UCSD-AML1 (cell line): ENCODE measurements at regions not wholly inside any gene's neighbourhood (a gene's known extent, or its start where the extent isn't known, plus 50 kb on each side); places are given as distances from the start of the nearest gene placed in this dataset.

ENCODE experiments used
- DNase-seq: peaks from one replicate; lab custom pipeline; 2025; ENCODE audit not compliant: unreplicated experiment; lab: John Stamatoyannopoulos, UW

GRCh38 chr11:26078231-26078821 is 253.6 kb upstream of the ANO3 start:
- no peak for DNase-seq

GRCh38 chr11:26084313-26084712 is 247.6 kb upstream of the ANO3 start:
- no peak for DNase-seq

DNA sequence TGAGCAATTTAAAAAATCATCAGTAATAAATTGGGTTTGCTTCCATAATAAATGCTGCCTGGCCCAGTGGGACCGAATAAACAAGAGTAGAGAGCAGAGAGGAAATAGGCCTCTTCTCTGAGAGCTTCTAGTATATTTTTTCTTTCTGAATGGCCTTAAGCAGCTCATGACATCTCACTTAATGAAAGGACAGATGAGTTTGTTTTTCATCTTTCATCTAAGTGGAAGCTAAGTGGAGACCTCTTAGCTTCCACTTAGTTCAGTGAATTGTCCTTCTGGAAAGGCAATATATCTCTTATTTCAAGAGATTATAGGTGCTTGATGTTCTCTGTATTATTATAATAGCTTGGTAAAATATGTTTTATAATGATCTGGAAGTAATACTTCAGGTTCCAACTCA is 245.9 kb upstream of the ANO3 start:
- no peak for DNase-seq

DNA sequence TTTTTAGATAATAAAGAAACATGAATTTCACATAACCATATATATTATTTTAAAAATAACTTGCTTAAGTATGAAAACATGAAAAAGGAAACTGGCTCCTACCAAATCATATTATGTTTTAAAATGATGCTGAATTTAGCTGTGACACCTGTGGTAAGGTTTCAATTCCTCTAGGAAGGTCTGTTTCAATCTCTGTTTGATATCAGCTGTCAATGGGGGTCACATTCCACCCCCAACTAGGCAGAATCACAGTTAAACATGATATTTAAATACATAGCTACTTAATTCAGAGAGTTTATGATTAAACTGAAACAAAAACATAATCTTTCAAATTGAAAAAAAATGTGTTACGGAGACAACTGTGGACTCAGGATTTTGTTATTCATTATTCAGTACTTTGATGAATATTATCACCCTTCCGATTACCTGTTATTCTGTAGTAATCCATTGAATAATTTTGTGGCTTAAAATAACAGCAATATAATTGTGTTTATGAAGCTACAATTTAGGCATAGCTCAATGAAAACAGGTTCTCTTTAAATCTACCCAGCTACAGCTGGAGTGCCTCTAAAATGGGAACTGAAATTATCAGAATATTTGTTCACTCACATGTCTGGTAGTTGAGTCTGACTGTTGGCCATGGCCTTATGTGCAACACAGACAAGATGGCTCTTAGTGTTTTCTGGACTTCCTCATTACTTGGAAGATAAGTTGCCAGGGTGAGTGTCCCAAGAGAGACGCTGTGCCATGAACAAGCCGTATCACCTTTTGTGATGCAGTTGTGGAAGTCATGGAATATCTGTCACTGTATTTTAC is 244.6 kb upstream of the ANO3 start:
- no peak for DNase-seq

- no peak for DNase-seq
Measured at GRCh38 chr11:26088391-26088790, 243.5 kb upstream of the ANO3 start.

- no peak for DNase-seq
Measured at GRCh38 chr11:26090651-26091050, 241.3 kb upstream of the ANO3 start.

DNA sequence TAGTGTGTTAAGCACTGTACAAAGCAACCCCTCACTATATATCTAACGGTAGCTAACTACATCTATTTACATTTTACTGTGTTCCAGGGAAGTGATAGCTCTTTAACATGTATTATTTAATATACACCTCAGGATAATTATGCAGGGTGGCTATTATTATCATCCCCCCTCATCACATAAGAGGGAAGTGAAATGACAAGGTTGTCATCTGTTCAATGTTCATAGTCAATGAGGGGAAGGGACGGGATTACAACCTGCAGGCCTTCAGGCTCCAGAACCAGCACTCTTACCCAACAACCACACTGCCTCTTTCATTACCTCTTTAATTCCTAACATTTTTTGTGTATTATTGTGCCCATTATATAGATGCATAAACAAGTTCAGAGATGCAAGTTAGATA is 238.7 kb upstream of the ANO3 start:
- no peak for DNase-seq

- DNase-seq: no peak
Measured at GRCh38 chr11:26095340-26095739, 236.6 kb upstream of the ANO3 start.

- DNase-seq: no peak
Measured at GRCh38 chr11:26096451-26096850, 235.5 kb upstream of the ANO3 start.

DNA sequence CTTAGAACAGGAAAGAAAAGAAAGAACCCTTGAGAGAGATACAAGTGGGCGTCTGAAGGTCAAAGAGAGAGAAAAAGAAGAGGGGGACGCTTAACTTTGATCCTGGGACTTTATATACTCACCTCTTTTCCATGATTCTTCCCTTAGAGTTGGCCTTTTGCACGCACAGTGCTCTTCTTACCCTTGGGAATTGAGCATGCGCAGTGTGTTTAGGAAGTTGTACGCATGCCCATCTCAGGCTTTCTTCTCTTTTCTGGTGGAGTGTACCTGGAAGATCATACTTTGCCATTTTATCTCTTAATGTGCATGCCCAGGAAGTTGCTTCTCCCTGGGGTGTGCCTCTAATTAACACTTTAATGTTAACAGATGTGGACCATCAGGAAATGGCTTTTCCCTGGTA is 229.6 kb upstream of the ANO3 start:
- no peak for DNase-seq

DNA sequence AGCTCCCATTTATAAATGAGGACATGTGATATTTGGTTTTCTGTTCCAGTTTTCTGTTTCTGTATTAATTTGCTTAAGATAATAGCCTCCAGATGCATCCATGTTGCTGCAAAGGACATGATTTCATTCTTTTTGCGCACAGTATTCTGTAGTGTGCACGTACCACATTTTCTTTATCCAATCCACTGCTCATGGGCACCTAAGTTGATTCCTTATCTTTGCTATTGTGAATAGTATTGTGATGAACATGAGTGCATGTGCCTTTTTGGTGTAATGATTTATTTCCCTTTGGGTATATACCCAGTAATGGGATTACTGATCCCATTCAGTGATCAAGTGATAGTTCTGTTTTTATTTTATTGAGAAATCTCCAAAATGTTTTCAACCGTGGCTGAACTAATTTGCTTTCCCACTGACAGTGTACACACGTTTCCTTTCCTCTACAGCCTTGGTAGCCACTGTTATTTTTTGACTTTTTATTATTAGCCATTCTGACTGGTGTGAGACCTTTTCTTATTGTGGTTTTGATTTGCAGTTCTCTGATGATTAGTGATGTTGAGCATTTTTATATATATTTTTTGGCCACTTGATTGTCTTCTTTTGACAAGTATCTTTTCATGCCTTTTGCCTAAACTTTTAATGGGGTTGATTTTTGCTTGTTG is 226.0 kb upstream of the ANO3 start:
- DNase-seq: no peak

DNA sequence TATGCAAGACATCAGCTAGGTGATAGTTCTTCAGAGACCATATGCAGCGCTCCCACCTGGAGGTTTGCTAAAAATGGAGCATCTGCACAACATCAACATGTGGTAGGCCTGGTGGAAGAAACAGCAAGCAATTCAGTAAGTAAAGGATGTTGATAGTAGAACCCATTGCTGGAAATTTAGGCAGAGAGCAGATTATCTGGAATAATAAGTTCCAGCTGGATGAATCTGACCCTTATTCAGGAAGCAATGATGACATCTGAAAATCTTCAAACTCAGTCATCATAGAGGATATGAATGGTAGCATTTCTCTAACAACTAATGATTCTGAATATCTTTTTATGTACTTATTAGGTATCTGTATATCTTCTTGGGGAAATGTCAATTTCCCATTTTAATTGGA is 225.2 kb upstream of the ANO3 start:
- no peak for DNase-seq

DNA sequence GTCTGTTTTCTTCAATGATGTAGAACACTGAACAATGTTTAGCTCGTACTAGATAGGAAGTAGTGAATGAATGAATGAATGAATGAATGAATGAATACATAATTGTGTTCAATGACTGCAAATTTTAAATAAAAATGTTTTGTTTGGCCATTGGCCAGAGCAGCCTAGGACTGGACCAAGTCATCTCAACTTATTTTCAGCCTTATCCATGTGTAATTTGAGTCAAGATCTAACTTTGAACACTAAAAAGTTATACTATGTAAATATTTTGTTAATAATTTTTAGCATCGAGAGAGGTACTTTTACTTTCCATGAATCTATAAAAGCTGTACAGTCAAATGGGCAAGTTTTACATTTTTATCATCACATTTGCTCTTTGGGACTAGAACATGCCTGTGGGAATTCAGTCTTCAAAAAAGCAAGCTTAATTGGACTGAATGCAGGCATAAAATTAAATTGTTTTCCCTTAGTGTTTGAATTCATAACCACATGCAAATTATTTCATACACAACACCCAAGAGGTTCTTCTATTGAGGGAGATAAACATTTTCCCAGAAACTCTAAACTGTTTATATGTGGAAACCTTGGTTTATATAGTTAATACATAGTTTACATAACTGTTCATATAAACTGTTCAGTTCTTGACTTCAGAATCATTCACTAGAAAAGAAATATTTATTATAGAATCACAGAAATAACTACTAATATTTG is 222.1 kb upstream of the ANO3 start:
- DNase-seq: no peak

GRCh38 chr11:26112264-26112663 is 219.7 kb upstream of the ANO3 start:
- DNase-seq: no peak

- DNase-seq: no peak
Measured at GRCh38 chr11:26121466-26121865, 210.5 kb upstream of the ANO3 start.

DNA sequence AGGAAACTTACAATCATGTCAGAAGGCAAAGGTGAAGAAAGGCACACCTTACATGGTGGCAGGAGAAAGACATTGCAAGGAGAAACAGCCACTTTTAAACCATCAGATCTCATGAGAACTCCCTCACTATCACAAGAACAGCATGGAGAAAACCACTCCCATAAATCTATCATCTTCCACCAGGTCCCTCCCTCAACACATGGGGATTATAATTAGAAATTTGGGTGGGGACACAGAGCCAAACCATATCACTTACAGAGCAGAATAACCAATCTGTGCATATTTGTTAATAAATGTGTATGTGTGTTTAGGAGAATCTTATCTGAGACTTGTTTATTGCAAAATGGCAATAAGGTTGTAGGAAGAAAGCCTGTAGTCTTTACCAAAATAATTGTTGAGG is 205.2 kb upstream of the ANO3 start:
- no peak for DNase-seq

DNA sequence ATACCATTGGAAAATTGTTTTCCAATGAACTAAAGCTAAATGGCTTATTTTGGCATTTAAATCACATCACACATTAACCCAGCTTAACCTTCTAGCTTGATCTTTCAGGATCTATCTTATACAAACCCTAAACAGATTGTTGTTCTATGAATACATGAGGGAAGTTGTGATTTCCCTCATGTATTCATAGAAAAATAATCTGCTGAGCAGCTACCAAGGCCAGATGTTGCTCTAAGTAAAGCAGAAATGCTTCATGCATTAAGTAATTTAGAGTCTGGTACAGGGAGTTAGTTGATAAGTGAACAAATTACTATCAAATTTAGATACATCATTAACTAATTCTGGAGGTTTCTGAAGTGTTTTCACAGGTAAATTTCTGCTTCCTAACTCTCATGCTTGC is 204.6 kb upstream of the ANO3 start:
- no peak for DNase-seq

- no peak for DNase-seq
Measured at GRCh38 chr11:26131406-26131805, 200.5 kb upstream of the ANO3 start.

GRCh38 chr11:26134053-26134452 is 197.9 kb upstream of the ANO3 start:
- no peak for DNase-seq

GRCh38 chr11:26134481-26135355 is 197.2 kb upstream of the ANO3 start:
- no peak for DNase-seq

- no peak for DNase-seq
Measured at GRCh38 chr11:26137651-26138050, 194.3 kb upstream of the ANO3 start.
